ENCODE measurements at regions not wholly inside any gene's neighbourhood (a gene's known extent, or its start where the extent isn't known, plus 50 kb on each side); places are given as distances from the start of the nearest gene placed in this dataset. TPM values are rescaled to one million over a fixed set of nuclear protein-coding genes. Genes with fewer than 3 reads are reported as not detected.
A peak's percentile ranks its signal among the peaks of the same experiment; 100 is the strongest.
"Not testable (repeated sequence)": the region's sequence is repeated elsewhere in the genome, so short reads cannot be mapped to it uniquely, and the experiment has no call there.

GRCh38 chr7:153989742-153990425 is 62.3 kb upstream of the DPP6 start:
- CTCF ChIA-PET (ENCODE audit: unreplicated experiment); H4K20me1 ChIP-seq (ENCODE audit: insufficient read depth, low read length); H2AFZ ChIP-seq (ENCODE audit: low read length); H3K4me3 ChIP-seq (ENCODE audit: low read depth, low read length, poor library complexity, severe bottlenecking); H3K36me3 ChIP-seq (ENCODE audit: insufficient read depth, low read length); H3K9me3 ChIP-seq (ENCODE audit: low read length); BruUV-seq (replicated peaks); H3K27ac ChIP-seq (ENCODE audit: low read depth, low read length, poor library complexity, severe bottlenecking); H3K79me2 ChIP-seq (ENCODE audit: insufficient read depth, low read depth, low read length); POLR2A ChIA-PET; H3K4me2 ChIP-seq (ENCODE audit: low read length); intact Hi-C loops (cut with micrococcal nuclease; ENCODE audit: unreplicated experiment); H3K4me1 ChIP-seq (ENCODE audit: insufficient read depth, low read length, poor library complexity, severe bottlenecking); H3K9me2 ChIP-seq (ENCODE audit: insufficient read depth, low read length): not testable (repeated sequence)
- DNase-seq (ENCODE audit: low spot score), result peak; percentile 11

- BruUV-seq (replicated peaks); CTCF ChIA-PET (ENCODE audit: unreplicated experiment): not testable (repeated sequence)
Observed at GRCh38 chr7:153991471-153991870, 60.7 kb upstream of the DPP6 start.

DNA sequence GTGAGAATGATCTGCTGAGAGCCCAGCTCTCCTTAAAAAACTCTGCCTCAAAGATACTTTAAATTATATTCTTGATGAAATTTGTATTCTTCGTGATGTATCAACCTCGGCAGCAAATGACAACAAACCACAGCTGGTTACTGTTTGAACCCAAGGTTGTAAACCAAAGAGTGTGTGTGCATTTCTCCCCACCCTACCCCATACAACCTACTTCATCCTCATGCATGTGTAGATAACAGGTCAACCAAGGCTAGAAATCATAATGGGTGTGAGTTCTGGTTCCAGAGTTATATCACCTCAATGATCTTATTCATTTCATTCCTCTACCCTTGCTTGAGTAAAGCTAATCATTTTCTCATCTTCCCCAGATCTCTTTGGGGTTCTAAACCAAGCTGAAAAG is 58.8 kb upstream of the DPP6 start:
- CTCF ChIA-PET (ENCODE audit: unreplicated experiment); H3K9me2 ChIP-seq (ENCODE audit: insufficient read depth, low read length); H3K36me3 ChIP-seq (ENCODE audit: insufficient read depth, low read length); H4K20me1 ChIP-seq (ENCODE audit: insufficient read depth, low read length); H3K4me1 ChIP-seq (ENCODE audit: insufficient read depth, low read length, poor library complexity, severe bottlenecking); H3K79me2 ChIP-seq (ENCODE audit: insufficient read depth, low read depth, low read length); H3K4me2 ChIP-seq (ENCODE audit: low read length); H3K9me3 ChIP-seq (ENCODE audit: low read length); POLR2A ChIA-PET; H3K4me3 ChIP-seq (ENCODE audit: low read depth, low read length, poor library complexity, severe bottlenecking); H3K27ac ChIP-seq (ENCODE audit: low read depth, low read length, poor library complexity, severe bottlenecking); DNase-seq (ENCODE audit: low spot score); intact Hi-C loops (cut with micrococcal nuclease; ENCODE audit: unreplicated experiment); BruUV-seq (replicated peaks); H2AFZ ChIP-seq (ENCODE audit: low read length): not testable (repeated sequence)

More at GRCh38 chr7:153991471-153991870, 60.7 kb upstream of the DPP6 start:
- POLR2A ChIA-PET; H3K36me3 ChIP-seq (ENCODE audit: insufficient read depth, low read length); H3K27ac ChIP-seq (ENCODE audit: low read depth, low read length, poor library complexity, severe bottlenecking); intact Hi-C loops (cut with micrococcal nuclease; ENCODE audit: unreplicated experiment); H3K9me2 ChIP-seq (ENCODE audit: insufficient read depth, low read length); H3K9me3 ChIP-seq (ENCODE audit: low read length); H3K79me2 ChIP-seq (ENCODE audit: insufficient read depth, low read depth, low read length); H4K20me1 ChIP-seq (ENCODE audit: insufficient read depth, low read length); H3K4me3 ChIP-seq (ENCODE audit: low read depth, low read length, poor library complexity, severe bottlenecking); DNase-seq (ENCODE audit: low spot score); H3K4me2 ChIP-seq (ENCODE audit: low read length); H2AFZ ChIP-seq (ENCODE audit: low read length); H3K4me1 ChIP-seq (ENCODE audit: insufficient read depth, low read length, poor library complexity, severe bottlenecking): not testable (repeated sequence)

DNA sequence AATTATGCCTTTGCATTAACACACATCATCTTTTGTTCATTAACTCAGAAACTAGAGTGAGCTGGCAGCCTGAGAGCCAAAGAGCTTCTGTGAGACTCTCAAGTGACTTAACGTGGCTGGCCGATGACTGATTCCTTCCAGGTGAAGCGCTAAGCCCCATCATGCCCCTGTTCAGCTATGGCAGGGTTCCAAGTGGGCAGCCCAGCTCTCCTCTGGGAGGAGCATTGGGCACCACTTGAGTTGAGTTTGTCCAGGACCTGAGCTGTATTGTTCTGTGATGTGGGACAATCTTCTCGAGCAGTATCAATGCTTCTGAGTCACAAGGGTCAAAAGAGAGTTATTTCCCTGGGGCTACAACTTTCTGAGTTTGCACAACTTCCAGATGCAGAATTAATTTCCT is 53.3 kb upstream of the DPP6 start:
- H2AFZ ChIP-seq (ENCODE audit: low read length); H3K79me2 ChIP-seq (ENCODE audit: insufficient read depth, low read depth, low read length); BruUV-seq (replicated peaks); H3K27ac ChIP-seq (ENCODE audit: low read depth, low read length, poor library complexity, severe bottlenecking); POLR2A ChIA-PET; H3K4me1 ChIP-seq (ENCODE audit: insufficient read depth, low read length, poor library complexity, severe bottlenecking); H3K36me3 ChIP-seq (ENCODE audit: insufficient read depth, low read length); CTCF ChIA-PET (ENCODE audit: unreplicated experiment); H3K4me3 ChIP-seq (ENCODE audit: low read depth, low read length, poor library complexity, severe bottlenecking); H4K20me1 ChIP-seq (ENCODE audit: insufficient read depth, low read length); H3K9me3 ChIP-seq (ENCODE audit: low read length); H3K9me2 ChIP-seq (ENCODE audit: insufficient read depth, low read length); intact Hi-C loops (cut with micrococcal nuclease; ENCODE audit: unreplicated experiment); DNase-seq (ENCODE audit: low spot score); H3K4me2 ChIP-seq (ENCODE audit: low read length): not testable (repeated sequence)

Small RNA genes lying in the stretch of these regions (small RNA-seq; reads per million reads assigned to genes)
- not detected for gene AC005588.1
- gene AC079809.1, result not detected
